ENCODE measurements at regions not wholly inside any gene's neighbourhood (a gene's known extent, or its start where the extent isn't known, plus 50 kb on each side); places are given as distances from the start of the nearest gene placed in this dataset.

DNA sequence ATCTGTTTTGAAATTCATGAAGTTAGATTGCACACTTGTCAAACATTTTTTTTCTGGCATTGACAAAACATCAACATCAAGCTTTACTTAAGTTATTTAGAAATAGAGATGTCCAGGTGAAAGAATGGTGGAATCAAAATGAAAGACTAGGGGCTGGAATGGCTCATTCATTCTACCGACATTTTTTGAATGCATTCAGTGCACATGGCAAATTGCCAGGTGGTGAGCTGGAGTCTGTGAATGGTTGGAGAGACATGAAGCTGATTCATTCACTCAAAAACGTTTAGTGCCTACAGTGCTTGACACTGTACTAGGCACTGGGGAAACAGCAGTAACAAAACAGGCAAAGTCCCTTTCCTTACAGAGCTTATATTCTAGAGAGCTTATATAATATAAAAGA, 292.4 kb downstream of the PPP1R2C start:
- Histone ChIP-seq H3K4me3 (ENCODE audit: control insufficient read depth in 2 of 3, extremely low read depth in 1 of 3, insufficient read depth in 2 of 3, low read depth in 1 of 3, low read length in 3 of 3) (no peak overlapping the region), H3K9me3 (ENCODE audit: control insufficient read depth, low read depth, low read length) (no peaks in the 10 kb centered on the region), H3K9me1 (ENCODE audit: control insufficient read depth, extremely low read depth, insufficient read depth, low read length) (no peaks in the 10 kb centered on the region), H3K36me3 (ENCODE audit: control insufficient read depth in 2 of 2, extremely low read depth in 1 of 2, insufficient read depth in 2 of 2, low read length in 2 of 2) (no peaks in the 10 kb centered on the region), H2AFZ (ENCODE audit: control insufficient read depth, low read length) (no peak overlapping the region), H3K27me3 (ENCODE audit: control insufficient read depth, extremely low read depth, insufficient read depth, low read length) (no peaks in the 10 kb centered on the region), H3K79me2 (ENCODE audit: control insufficient read depth, insufficient read depth, low read length) (no peaks in the 10 kb centered on the region), H3K4me2 (ENCODE audit: control insufficient read depth, extremely low read depth, insufficient read depth, low read depth, low read length) (no peak overlapping the region), H3K4me1 (ENCODE audit: control insufficient read depth, extremely low read depth, insufficient read depth, low read length) (no peaks in the 10 kb centered on the region), H4K20me1 (ENCODE audit: control insufficient read depth, extremely low read depth, insufficient read depth, low read length) (no peaks in the 10 kb centered on the region), H3K27ac (ENCODE audit: control insufficient read depth, insufficient read depth, low read length) (no peak overlapping the region), H3K9ac (ENCODE audit: control insufficient read depth, extremely low read depth, insufficient read depth, low read length) (no peak overlapping the region)
- DNase-seq (ENCODE audit: low read depth, low spot score) (no peak), FAIRE-seq (no peak)
- dilution Hi-C loops (cut with MboI; ENCODE audit: extremely low pct_ligation_motif_present, low sequenced_read_pairs): no loop called here
- no peak for TF ChIP-seq EZH2 (IDR thresholded peaks at IDR 0.05; ENCODE audit: low read length)
- TF ChIP-seq, protein P1, sequence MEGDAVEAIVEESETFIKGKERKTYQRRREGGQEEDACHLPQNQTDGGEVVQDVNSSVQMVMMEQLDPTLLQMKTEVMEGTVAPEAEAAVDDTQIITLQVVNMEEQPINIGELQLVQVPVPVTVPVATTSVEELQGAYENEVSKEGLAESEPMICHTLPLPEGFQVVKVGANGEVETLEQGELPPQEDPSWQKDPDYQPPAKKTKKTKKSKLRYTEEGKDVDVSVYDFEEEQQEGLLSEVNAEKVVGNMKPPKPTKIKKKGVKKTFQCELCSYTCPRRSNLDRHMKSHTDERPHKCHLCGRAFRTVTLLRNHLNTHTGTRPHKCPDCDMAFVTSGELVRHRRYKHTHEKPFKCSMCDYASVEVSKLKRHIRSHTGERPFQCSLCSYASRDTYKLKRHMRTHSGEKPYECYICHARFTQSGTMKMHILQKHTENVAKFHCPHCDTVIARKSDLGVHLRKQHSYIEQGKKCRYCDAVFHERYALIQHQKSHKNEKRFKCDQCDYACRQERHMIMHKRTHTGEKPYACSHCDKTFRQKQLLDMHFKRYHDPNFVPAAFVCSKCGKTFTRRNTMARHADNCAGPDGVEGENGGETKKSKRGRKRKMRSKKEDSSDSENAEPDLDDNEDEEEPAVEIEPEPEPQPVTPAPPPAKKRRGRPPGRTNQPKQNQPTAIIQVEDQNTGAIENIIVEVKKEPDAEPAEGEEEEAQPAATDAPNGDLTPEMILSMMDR (optimal IDR thresholded peaks at IDR 0.05 in 1 of 3, IDR thresholded peaks at IDR 0.05 in 1 of 3, conservative IDR thresholded peaks at IDR 0.05 in 1 of 3; ENCODE audit: extremely low read depth in 1 of 3, insufficient read depth in 2 of 3, low read length in 3 of 3): no peak

DNA sequence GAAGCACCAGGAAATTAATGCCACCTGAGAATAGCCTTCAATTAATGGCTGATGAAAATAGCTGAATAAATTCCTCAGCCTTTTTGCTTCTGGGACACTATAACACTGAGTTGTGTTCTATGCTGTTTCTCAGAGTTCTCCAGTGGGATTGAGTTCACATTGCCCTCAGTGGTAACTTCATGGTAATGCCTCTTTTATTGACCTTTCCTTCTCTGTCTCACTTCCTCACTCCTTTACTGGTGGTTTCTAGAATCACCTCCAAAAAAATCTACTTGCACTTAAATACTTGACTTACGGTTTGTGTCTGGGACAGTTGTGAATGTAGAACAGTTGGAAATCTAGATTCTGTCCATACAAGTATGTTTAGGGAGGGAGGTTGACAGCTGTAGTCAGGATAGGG, 293.7 kb downstream of the PPP1R2C start:
- H3K27ac ChIP-seq (ENCODE audit: control insufficient read depth, insufficient read depth, low read length): no peak overlapping the region
- no peaks in the 10 kb centered on the region for H3K36me3 ChIP-seq (ENCODE audit: control insufficient read depth in 2 of 2, extremely low read depth in 1 of 2, insufficient read depth in 2 of 2, low read length in 2 of 2)
- no peak overlapping the region for H3K4me3 ChIP-seq (ENCODE audit: control insufficient read depth in 2 of 3, extremely low read depth in 1 of 3, insufficient read depth in 2 of 3, low read depth in 1 of 3, low read length in 3 of 3)
- dilution Hi-C loops (cut with MboI; ENCODE audit: extremely low pct_ligation_motif_present, low sequenced_read_pairs): no loop called here
- H3K27me3 ChIP-seq (ENCODE audit: control insufficient read depth, extremely low read depth, insufficient read depth, low read length): no peaks in the 10 kb centered on the region
- H3K79me2 ChIP-seq (ENCODE audit: control insufficient read depth, insufficient read depth, low read length): no peaks in the 10 kb centered on the region
- TF ChIP-seq, protein P1 (optimal IDR thresholded peaks at IDR 0.05 in 1 of 3, IDR thresholded peaks at IDR 0.05 in 1 of 3, conservative IDR thresholded peaks at IDR 0.05 in 1 of 3; ENCODE audit: extremely low read depth in 1 of 3, insufficient read depth in 2 of 3, low read length in 3 of 3): no peak
- no peak for TF ChIP-seq EZH2 (IDR thresholded peaks at IDR 0.05; ENCODE audit: low read length)
- no peak for FAIRE-seq
- no peaks in the 10 kb centered on the region for H3K4me1 ChIP-seq (ENCODE audit: control insufficient read depth, extremely low read depth, insufficient read depth, low read length)
- no peak for DNase-seq (ENCODE audit: low read depth, low spot score)
- H3K9me1 ChIP-seq (ENCODE audit: control insufficient read depth, extremely low read depth, insufficient read depth, low read length): no peaks in the 10 kb centered on the region
- no peak overlapping the region for H3K4me2 ChIP-seq (ENCODE audit: control insufficient read depth, extremely low read depth, insufficient read depth, low read depth, low read length)
- no peak overlapping the region for H2AFZ ChIP-seq (ENCODE audit: control insufficient read depth, low read length)
- H3K9ac ChIP-seq (ENCODE audit: control insufficient read depth, extremely low read depth, insufficient read depth, low read length): no peak overlapping the region
- no peaks in the 10 kb centered on the region for H4K20me1 ChIP-seq (ENCODE audit: control insufficient read depth, extremely low read depth, insufficient read depth, low read length)
- no peaks in the 10 kb centered on the region for H3K9me3 ChIP-seq (ENCODE audit: control insufficient read depth, low read depth, low read length)

All from keratinocyte (primary cell).